ENCODE measurements at regions not wholly inside any gene's neighbourhood (a gene's known extent, or its start where the extent isn't known, plus 50 kb on each side); places are given as distances from the start of the nearest gene placed in this dataset.

GRCh38 chr9:625613-626012 lies 215.9 kb upstream of the DMRT1 start:
- Histone ChIP-seq H3K27me3 (replicated peaks in 1 of 4; ENCODE audit: control insufficient read depth in 3 of 4, extremely low read depth in 1 of 4, insufficient read depth in 3 of 4, low read length in 3 of 4) (no peaks in the 10 kb centered on the region), H3K4me3 (ENCODE audit: extremely low read depth in 1 of 4, insufficient read depth in 2 of 4, low read depth in 3 of 4, low read length in 4 of 4) (no peak overlapping the region), H3K4me2 (ENCODE audit: insufficient read depth in 1 of 2, low read depth in 2 of 2, low read length in 2 of 2) (no peak overlapping the region), H3K79me2 (ENCODE audit: control insufficient read depth in 1 of 2, insufficient read depth in 2 of 2, low read length in 2 of 2) (no peaks in the 10 kb centered on the region), H4K5ac (ENCODE audit: insufficient read length, low read depth, low read length) (no peak overlapping the region), H3K79me1 (ENCODE audit: low read depth, low read length) (peaks cover 2% of the 10 kb centered on the region; the same call in 1 of the 2 replicates), H2BK15ac (ENCODE audit: low read length) (no peak overlapping the region), H3K4ac (replicated peaks; ENCODE audit: insufficient read length, low read depth, low read length) (no peak overlapping the region), H3K18ac (ENCODE audit: extremely low read depth, low read length) (no peak overlapping the region), H3K23me2 (ENCODE audit: low read depth, low read length) (no peaks in the 10 kb centered on the region), H3K4me1 (replicated peaks in 1 of 4; ENCODE audit: control insufficient read depth in 3 of 4, insufficient read depth in 4 of 4, low read length in 3 of 4) (peaks cover 0 to 7% (median 1%) of the 10 kb centered on the region in 4 experiments; a peak in 3 of 7 replicates), H3K23ac (ENCODE audit: insufficient read length) (no peak overlapping the region), H2BK5ac (ENCODE audit: low read depth, low read length) (no peak overlapping the region), H3K36me3 (ENCODE audit: control insufficient read depth in 2 of 4, insufficient read depth in 4 of 4, low read length in 3 of 4) (no peaks in the 10 kb centered on the region), H2AFZ (ENCODE audit: low read length) (no peak overlapping the region), H3K14ac (ENCODE audit: insufficient read length) (no peak overlapping the region), H2BK120ac (replicated peaks; ENCODE audit: low read depth, low read length) (no peak overlapping the region), H2AK5ac (ENCODE audit: low read depth, low read length) (no peak overlapping the region), H3K27ac (ENCODE audit: low read depth, low read length) (no peak overlapping the region), H3K56ac (replicated peaks; ENCODE audit: insufficient read length, low read depth, low read length) (no peak overlapping the region), H4K91ac (replicated peaks; ENCODE audit: insufficient read length, low read length) (no peak overlapping the region), H3K9ac (replicated peaks in 1 of 4; ENCODE audit: extremely low read depth in 1 of 4, low read depth in 3 of 4, low read length in 3 of 4) (no peak overlapping the region), H4K20me1 (replicated peaks in 1 of 2; ENCODE audit: control insufficient read depth in 1 of 2, insufficient read depth in 2 of 2, low read length in 2 of 2) (peaks cover 0 to 3% of the 10 kb centered on the region in 2 experiments), H3K9me3 (ENCODE audit: insufficient read depth in 2 of 2, low read depth in 1 of 2, low read length in 1 of 2) (no peaks in the 10 kb centered on the region), H2BK20ac (ENCODE audit: low read length) (no peak overlapping the region), H4K8ac (ENCODE audit: extremely low read depth, insufficient read depth, low read length) (no peak overlapping the region), H2BK12ac (ENCODE audit: low read depth, low read length) (no peak overlapping the region)
- POLR2A ChIA-PET (ENCODE audit: partially characterized antibody), result no interaction called here
- DNase-seq (ENCODE audit: low read depth in 1 of 2, low spot score in 2 of 2) (no peak), FAIRE-seq (no peak)
- no peak for TF ChIP-seq KDM5A (IDR thresholded peaks at IDR 0.05; ENCODE audit: low read length)
- no peak for TF ChIP-seq SP4 (IDR thresholded peaks at IDR 0.05; ENCODE audit: low read length)
- TF ChIP-seq POU5F1 (IDR thresholded peaks at IDR 0.05; ENCODE audit: low read depth, low read length), result no peak
- CTCF ChIA-PET (ENCODE audit: partially characterized antibody), result interaction anchor here (0.7 to 4.2 kb wide), 3 partner anchors 132 to 277 kb away, joined by 3 to 20 read pairs (median 4); no protein-coding TSS in a partner anchor
- 78% methylated on average over 3 of the region's 3 CpGs; no CpG with 5 or more reads in 1 of the 2 experiments for WGBS, 2 experiments (ENCODE audit: extremely low coverage in 1 of 2, insufficient coverage in 1 of 2, insufficient read length in 1 of 2, insufficient replicate concordance in 2 of 2, low coverage in 1 of 2, low lambda C conversion rate in 2 of 2, missing lambda C conversion rate in 1 of 2)

Measured in H1 (cell line).